DMS53 treated with DMSO at 0.1 percent for 48 hours (cell line): ENCODE measurements at regions not wholly inside any gene's neighbourhood (a gene's known extent, or its start where the extent isn't known, plus 50 kb on each side); places are given as distances from the start of the nearest gene placed in this dataset.

Source experiments
- DNase-seq: peaks from one replicate; lab custom pipeline; 2025; ENCODE audit not compliant: unreplicated experiment; lab: John Stamatoyannopoulos, UW

- DNase-seq, result no peak
Observed at GRCh38 chr11:109249597-109249996, 172.4 kb upstream of the C11orf87 start.

GRCh38 chr11:109251230-109251629 lies 170.8 kb upstream of the C11orf87 start:
- DNase-seq, result no peak

GRCh38 chr11:109264128-109264527 lies 157.9 kb upstream of the C11orf87 start:
- DNase-seq, result no peak

GRCh38 chr11:109267293-109268095 lies 154.5 kb upstream of the C11orf87 start:
- DNase-seq, result no peak

GRCh38 chr11:109275931-109276330 lies 146.1 kb upstream of the C11orf87 start:
- no peak for DNase-seq

- no peak for DNase-seq
Observed at GRCh38 chr11:109285465-109285864, 136.5 kb upstream of the C11orf87 start.

GRCh38 chr11:109291553-109291952 lies 130.4 kb upstream of the C11orf87 start:
- no peak for DNase-seq

- no peak for DNase-seq
Observed at GRCh38 chr11:109298865-109299264, 123.1 kb upstream of the C11orf87 start.

GRCh38 chr11:109300211-109300610 lies 121.8 kb upstream of the C11orf87 start:
- DNase-seq, result no peak

GRCh38 chr11:109302591-109303334 lies 119.2 kb upstream of the C11orf87 start:
- DNase-seq, result no peak

- DNase-seq, result peak; percentile 62
Observed at GRCh38 chr11:109303342-109303741, 118.6 kb upstream of the C11orf87 start.

GRCh38 chr11:109304159-109304558 lies 117.8 kb upstream of the C11orf87 start:
- DNase-seq, result peak; percentile 3

GRCh38 chr11:109305009-109305408 lies 117.0 kb upstream of the C11orf87 start:
- no peak for DNase-seq

- DNase-seq, result no peak
Observed at GRCh38 chr11:109306322-109306721, 115.7 kb upstream of the C11orf87 start.

- DNase-seq, result no peak
Observed at GRCh38 chr11:109307366-109307765, 114.6 kb upstream of the C11orf87 start.

GRCh38 chr11:109308551-109308950 lies 113.4 kb upstream of the C11orf87 start:
- DNase-seq, result no peak

- DNase-seq, result peak; percentile 29
Observed at GRCh38 chr11:109309153-109309552, 112.8 kb upstream of the C11orf87 start.

- DNase-seq, result no peak
Observed at GRCh38 chr11:109317726-109318125, 104.3 kb upstream of the C11orf87 start.

- DNase-seq, result no peak
Observed at GRCh38 chr11:109320595-109320994, 101.4 kb upstream of the C11orf87 start.

GRCh38 chr11:109326781-109327180 lies 95.2 kb upstream of the C11orf87 start:
- no peak for DNase-seq

- no peak for DNase-seq
Observed at GRCh38 chr11:109329716-109330115, 92.3 kb upstream of the C11orf87 start.

GRCh38 chr11:109338131-109338530 lies 83.9 kb upstream of the C11orf87 start:
- DNase-seq, result no peak
